ENCODE measurements at regions not wholly inside any gene's neighbourhood (a gene's known extent, or its start where the extent isn't known, plus 50 kb on each side); places are given as distances from the start of the nearest gene placed in this dataset.

DNA sequence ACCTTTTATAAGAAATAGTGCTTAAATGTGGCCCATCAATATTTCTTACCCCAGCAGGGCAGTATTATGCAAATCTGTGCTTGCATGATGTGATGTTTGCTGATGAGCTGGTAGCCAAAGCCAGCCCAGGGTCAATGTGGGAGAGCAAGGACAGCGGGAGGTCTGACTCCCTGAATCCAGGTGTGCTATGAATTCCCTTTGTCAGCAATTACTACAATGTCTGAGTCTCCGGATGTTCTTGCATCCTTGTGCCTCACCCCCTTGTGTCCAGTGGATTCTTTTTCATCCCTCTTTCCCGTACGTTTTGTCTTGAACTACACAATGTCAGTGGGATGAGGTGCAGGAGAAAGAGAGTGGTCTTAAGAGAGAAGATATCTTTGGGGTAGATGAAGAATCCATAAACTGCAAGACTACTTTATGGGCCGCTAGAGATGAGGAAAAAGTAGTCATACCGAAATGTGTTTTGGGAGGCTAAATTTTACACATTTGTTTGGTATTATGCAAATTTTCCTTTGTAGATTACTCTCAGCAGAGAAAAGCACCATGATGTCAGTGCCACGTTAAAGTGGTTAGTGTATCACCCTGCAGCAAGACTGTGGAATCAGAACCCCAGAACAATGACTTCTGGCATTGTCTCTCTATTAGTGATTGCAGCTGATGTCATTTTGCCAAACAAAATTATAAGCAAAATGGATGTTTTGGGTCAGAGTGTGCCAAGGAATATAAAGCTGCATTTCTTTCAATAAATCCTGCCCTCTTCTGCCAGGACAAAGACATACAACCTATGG, 53.5 kb upstream of the TSHZ3 start:
- DNase-seq, result no peak

DNA sequence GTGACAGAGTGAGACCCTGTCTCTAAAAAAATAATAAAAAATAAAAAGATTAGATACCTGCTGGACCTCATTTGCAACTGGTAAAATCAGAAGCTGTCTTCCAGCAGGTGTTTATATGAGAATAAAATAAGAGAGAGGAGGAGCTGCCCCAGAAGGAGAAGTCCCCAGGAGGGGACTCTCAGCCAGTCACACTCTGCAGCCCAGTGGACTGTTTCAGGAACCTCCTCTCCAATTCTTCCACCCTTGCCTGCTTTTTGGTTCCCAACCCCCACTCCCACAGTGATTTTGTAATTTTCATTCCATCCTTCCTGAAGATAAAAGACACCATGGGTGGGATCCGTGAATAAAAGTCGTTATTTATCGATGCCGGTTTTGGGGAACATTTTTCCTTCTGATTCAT, 56.9 kb upstream of the TSHZ3 start:
- no peak for DNase-seq

GRCh38 chr19:31408460-31409124, 59.4 kb upstream of the TSHZ3 start:
- no peak for DNase-seq

DNA sequence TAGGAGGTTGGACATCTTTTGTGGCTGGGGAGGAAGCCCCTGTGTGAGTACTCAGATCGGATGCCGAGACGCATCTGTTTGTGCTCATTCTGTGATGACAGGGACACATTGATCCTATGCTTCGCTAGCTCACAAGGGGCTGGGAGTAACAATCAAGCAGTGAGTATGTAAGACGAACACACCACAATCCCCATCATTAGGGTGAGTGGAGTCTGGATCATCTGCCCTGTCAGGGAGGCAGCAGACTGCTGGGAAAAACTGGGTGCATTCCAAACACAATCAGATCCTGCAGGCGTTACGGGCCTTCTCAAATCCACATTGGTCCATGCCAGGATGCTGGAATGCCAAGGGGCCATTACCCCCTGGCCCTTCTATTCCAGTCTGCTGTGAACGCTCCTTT, 64.1 kb upstream of the TSHZ3 start:
- DNase-seq, result no peak

DNA sequence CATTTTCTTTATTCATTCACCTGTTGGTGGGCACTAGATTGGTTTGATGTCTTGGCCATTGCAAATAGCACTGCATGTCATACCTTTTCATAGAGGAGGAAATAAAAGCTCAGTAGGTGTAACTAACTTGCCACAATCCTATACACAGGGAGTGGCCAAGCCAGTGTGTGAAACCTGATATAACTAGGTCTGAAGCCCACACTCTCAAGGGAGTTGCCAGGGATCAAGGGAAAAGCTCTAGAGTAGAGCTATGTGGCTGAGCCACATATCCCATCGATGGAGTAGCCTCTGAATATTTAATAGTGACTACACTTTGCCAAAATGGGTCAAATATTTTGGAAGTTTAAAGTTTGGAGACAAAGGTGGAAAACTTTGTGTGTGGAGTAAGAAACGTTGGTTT, 66.1 kb upstream of the TSHZ3 start:
- no peak for DNase-seq

DNA sequence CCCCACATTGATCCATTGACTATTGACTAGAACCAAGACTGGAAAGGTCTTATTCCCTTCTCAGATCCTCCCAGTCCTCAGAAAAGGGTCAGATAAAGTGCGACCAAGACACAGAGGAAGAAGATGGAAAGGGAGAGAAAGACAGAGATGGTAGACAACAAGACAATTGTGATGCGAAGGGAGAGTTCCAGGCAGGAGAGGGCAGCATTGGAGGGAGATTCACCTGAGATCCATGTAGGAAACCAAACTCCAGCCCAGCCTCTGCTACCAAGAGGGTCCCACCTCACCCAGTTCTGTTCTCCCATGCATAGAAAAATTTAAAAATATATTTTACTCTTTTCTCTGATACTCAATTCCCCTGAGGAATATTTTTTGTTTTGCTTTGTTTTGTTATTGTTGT, 67.3 kb upstream of the TSHZ3 start:
- DNase-seq, result no peak

GRCh38 chr19:31418055-31418454, 68.8 kb upstream of the TSHZ3 start:
- DNase-seq, result no peak

GRCh38 chr19:31418692-31419430, 69.6 kb upstream of the TSHZ3 start:
- DNase-seq, result no peak

DNA sequence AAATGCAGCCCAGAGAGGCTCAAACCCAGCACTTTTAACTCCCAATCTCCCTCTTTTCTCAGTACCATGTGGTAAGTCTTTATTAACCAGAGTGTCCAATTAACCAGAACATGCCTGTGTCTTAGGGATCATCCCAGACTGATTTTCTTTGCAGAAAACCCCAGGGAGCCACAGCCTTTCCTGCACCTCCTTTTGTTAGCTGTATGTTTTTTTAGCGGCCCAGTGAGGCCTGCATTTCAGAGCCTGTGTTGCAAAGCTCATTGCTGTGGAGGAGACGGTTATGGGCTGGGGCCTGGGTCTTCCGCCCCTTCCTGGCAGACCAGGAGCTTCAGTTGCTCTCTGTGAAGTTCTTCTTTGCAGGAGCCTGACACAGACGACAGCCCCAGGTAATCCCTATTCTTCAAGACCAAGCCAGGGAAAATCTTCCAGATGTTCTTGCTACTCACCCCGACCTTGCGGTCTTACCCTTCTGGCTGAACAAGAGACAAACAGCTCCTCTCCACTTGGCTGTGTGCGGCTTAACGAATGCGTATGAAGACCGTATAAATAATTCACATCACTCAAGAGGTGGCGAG, 70.7 kb upstream of the TSHZ3 start:
- no peak for DNase-seq

- DNase-seq, result no peak
Measured at GRCh38 chr19:31421082-31421481, 71.8 kb upstream of the TSHZ3 start.

GRCh38 chr19:31421856-31422255, 72.6 kb upstream of the TSHZ3 start:
- no peak for DNase-seq

DNA sequence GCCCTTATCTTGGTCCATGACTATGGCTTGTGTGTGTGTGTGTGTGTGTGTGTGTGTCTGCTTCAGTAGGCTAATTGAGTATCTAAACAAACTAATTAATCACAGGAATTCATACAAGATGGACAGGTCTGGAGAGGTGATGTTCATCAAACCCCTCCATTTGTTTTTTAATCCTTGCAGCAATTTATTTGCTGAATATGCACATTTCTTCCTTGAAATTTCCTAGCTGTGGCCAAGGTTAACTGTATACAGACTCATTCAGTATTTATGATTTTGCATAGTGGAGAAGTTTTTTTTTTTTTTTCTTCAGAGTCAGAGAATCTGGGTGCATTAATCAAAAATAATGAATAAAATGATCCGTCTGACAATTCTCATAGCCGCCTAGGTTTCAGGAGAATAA, 74.7 kb upstream of the TSHZ3 start:
- no peak for DNase-seq

GRCh38 chr19:31424861-31425620, 75.8 kb upstream of the TSHZ3 start:
- DNase-seq, result no peak

DNA sequence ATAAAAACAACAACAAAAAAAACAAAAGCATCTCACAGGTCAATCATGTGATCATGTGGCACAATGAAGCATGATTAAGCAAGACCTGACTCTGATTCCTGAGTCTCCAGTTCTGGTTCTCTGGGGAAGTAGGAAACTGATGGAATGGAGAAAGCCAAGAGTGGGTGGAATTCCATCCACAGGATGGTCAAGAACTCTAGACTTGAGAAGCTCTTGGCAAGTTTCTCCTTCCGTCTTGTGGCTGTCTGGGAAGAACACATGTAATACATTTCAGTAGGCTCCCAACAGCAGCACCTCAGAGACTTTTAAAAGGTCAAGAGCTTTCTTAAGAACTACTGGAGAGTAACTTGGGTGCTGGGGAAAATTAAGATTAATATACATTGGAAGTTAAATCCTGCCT, 78.6 kb upstream of the TSHZ3 start:
- no peak for DNase-seq

- DNase-seq, result no peak
Measured at GRCh38 chr19:31430381-31430780, 81.1 kb upstream of the TSHZ3 start.

DNA sequence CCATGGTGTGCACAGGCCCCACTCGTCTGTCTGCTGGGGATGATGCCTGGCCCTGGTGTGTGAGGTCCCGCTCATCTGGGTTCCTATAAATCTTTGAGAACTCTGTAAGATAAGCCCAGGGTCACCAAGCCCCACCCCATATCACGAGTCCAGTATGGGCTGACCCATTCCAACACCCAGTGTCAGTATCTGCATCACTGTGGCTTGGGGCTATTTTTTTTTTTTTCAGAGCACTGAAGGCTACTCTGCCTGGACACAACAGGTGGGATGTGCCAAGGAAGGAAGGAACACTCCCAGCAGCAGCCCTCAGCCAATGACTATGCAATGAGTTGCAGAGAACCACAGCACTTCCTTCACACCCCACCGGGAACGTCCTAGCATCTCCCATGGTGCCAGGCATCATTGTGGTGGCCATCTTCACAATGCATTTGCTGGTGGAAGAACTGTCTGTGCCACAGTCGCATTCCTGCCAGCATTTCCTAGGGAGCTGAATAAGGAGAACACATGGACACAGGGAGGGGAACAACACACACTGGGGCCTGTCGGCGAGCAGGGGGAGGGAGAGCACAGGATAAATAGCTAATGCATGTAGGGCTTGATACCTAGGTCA, 83.1 kb upstream of the TSHZ3 start:
- no peak for DNase-seq

DNA sequence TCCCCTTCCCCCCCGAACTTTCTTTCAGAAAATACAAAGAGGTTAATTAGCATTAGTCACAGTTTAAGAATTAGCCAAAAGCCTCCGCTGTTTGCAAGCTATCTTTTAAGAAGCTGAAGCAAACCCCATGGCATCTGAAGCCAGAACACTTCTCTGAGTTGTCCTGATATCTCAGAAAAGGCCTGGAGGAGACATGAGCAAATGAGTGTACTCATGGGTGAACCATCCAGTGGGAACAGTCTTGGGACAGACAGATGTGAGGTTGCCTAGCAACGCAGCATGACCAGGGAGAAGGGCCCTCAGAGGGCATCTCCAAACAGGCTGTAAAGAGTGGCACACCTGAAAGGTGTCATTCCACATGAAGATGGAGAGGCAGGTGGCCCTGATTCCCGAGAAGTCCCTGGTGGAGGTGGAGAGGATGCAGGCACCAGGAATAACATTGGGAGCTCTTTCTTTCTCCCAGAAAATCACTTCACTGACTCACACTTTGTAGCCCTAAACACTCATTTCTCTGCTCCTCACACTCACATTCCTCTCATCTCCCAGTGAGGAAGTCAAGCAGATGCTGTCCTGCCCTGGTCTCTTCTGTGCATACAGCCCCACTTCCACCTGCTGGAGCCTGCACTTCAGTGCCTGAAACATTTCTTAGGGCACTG, 87.0 kb upstream of the TSHZ3 start:
- DNase-seq, result no peak

- DNase-seq, result no peak
Measured at GRCh38 chr19:31438401-31439269, 89.4 kb upstream of the TSHZ3 start.

DNA sequence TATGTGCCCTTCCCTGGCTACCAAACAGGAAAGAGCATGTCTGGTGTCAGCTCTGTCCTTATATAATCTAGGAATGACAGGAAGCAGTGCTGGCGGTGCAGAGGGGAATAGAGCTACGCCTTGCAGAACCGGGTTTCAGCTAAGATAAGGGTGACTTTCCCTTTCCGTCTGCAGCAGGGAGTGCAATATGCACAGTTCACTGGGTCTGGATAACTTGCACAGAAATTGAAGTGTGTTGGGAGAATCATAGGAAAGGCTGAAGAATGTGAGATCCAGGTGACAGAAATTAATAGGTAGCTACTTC, 90.0 kb upstream of the TSHZ3 start:
- no peak for DNase-seq

- no peak for DNase-seq
Measured at GRCh38 chr19:31444931-31445330, 95.7 kb upstream of the TSHZ3 start.

- no peak for DNase-seq
Measured at GRCh38 chr19:31445406-31445805, 96.2 kb upstream of the TSHZ3 start.

All from activated gamma-delta T cell (primary cell).